ENCODE measurements at regions not wholly inside any gene's neighbourhood (a gene's known extent, or its start where the extent isn't known, plus 50 kb on each side); places are given as distances from the start of the nearest gene placed in this dataset.

GRCh38 chr5:33337637-33337992, 103.2 kb upstream of the TARS1 start:
- TF ChIP-seq, protein P1, sequence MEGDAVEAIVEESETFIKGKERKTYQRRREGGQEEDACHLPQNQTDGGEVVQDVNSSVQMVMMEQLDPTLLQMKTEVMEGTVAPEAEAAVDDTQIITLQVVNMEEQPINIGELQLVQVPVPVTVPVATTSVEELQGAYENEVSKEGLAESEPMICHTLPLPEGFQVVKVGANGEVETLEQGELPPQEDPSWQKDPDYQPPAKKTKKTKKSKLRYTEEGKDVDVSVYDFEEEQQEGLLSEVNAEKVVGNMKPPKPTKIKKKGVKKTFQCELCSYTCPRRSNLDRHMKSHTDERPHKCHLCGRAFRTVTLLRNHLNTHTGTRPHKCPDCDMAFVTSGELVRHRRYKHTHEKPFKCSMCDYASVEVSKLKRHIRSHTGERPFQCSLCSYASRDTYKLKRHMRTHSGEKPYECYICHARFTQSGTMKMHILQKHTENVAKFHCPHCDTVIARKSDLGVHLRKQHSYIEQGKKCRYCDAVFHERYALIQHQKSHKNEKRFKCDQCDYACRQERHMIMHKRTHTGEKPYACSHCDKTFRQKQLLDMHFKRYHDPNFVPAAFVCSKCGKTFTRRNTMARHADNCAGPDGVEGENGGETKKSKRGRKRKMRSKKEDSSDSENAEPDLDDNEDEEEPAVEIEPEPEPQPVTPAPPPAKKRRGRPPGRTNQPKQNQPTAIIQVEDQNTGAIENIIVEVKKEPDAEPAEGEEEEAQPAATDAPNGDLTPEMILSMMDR (IDR thresholded peaks at IDR 0.05; ENCODE audit: poor library complexity, severe bottlenecking) = no peak
- no peak for TF ChIP-seq EP300 (conservative IDR thresholded peaks at IDR 0.05; ENCODE audit: poor library complexity, severe bottlenecking)
- TF ChIP-seq RAD21 (conservative IDR thresholded peaks at IDR 0.05) = no peak
- TF ChIP-seq REST (IDR thresholded peaks at IDR 0.05; ENCODE audit: borderline replicate concordance) = no peak
- TF ChIP-seq POLR2AphosphoS5 (IDR thresholded peaks at IDR 0.05) = no peak
- no peak for TF ChIP-seq EZH2 (IDR thresholded peaks at IDR 0.05; ENCODE audit: borderline replicate concordance, insufficient read depth, low read length, poor library complexity, severe bottlenecking)
- no peak for TF ChIP-seq SMC3 (conservative IDR thresholded peaks at IDR 0.05; ENCODE audit: poor library complexity)
- TF ChIP-seq TAF1 (IDR thresholded peaks at IDR 0.05; ENCODE audit: low read depth) = no peak
- TF ChIP-seq MXI1 (conservative IDR thresholded peaks at IDR 0.05; ENCODE audit: poor library complexity, severe bottlenecking) = no peak

Measured in neural cell (in vitro differentiated cells).